Peyer's patch (tissue), 4 donors: ENCODE measurements at regions not wholly inside any gene's neighbourhood (a gene's known extent, or its start where the extent isn't known, plus 50 kb on each side); places are given as distances from the start of the nearest gene placed in this dataset.

Experiments used
- DNase-seq, 3 donors: peaks; one replicate each; pipeline ENCODE4 v3.0.0-alpha.2; 2017 to 2019
- H3K27ac ChIP-seq, 4 donors: fragments of 200-600 bp; sonication (generic); one replicate each; pipeline ENCODE4 v1.5.1; 2016 to 2019
- H3K27me3 ChIP-seq, 2 donors: fragments of 200-600 bp; sonication (generic); one replicate each; pipeline ENCODE4 v1.5.1; 2019
- H3K36me3 ChIP-seq, 3 donors: fragments of 200-600 bp; sonication (generic); one replicate each; pipeline ENCODE4 v1.5.1; 2016 to 2019
- H3K4me1 ChIP-seq, 4 donors: fragments of 200-600 bp; sonication (generic); one replicate each; pipeline ENCODE4 v1.5.1; 2016 to 2019
- H3K4me3 ChIP-seq, 4 donors: fragments of 200-600 bp; sonication (generic); 1 replicate in 3 of 4; 2 replicates in 1 of 4; pipeline ENCODE4 v1.5.1; 2016 to 2019; ENCODE audit warnings: mild to moderate bottlenecking in 1 of 4
- H3K9me3 ChIP-seq, 4 donors: fragments of 200-600 bp; sonication (generic); one replicate each; pipeline ENCODE4 v1.5.1; 2016 to 2019; ENCODE audit warnings: mild to moderate bottlenecking in 1 of 4
- CTCF ChIP-seq, 6 experiments: fragments of 450-650 bp in 4 of 6; fragments of 200-600 bp in 2 of 6; sonication (generic) in 1 of 6; IDR thresholded peaks; one replicate each; pipeline ENCODE4 v1.5.1; 2017 to 2019; ENCODE audit warnings: antibody characterized with exemption in 6 of 6, mild to moderate bottlenecking in 3 of 6, moderate library complexity in 1 of 6
- POLR2A ChIP-seq, 2 donors: fragments of 450-650 bp; IDR thresholded peaks; one replicate each; pipeline ENCODE4 v1.5.1; 2017; ENCODE audit warnings: antibody characterized with exemption in 2 of 2, mild to moderate bottlenecking in 2 of 2, moderate library complexity in 2 of 2

GRCh38 chr2:162926907-162927306, 88.3 kb upstream of the KCNH7 start:
- Histone ChIP-seq H3K4me3 (no peak overlapping the region), H3K27ac (no peak overlapping the region), H3K9me3 (no peaks in the 10 kb centered on the region), H3K36me3 (no peaks in the 10 kb centered on the region), H3K4me1 (no peaks in the 10 kb centered on the region), H3K27me3 (no peaks in the 10 kb centered on the region)
- DNase-seq: no peak
- TF ChIP-seq POLR2A (IDR thresholded peaks at IDR 0.05) (no peak), CTCF (IDR thresholded peaks at IDR 0.05) (no peak)

GRCh38 chr2:162926501-162926900, 87.9 kb upstream of the KCNH7 start:
- H3K9me3 ChIP-seq: no peaks in the 10 kb centered on the region
- DNase-seq: no peak
- TF ChIP-seq CTCF (IDR thresholded peaks at IDR 0.05) (no peak), POLR2A (IDR thresholded peaks at IDR 0.05) (no peak)
- no peaks in the 10 kb centered on the region for H3K27me3 ChIP-seq
- no peaks in the 10 kb centered on the region for H3K4me1 ChIP-seq
- no peaks in the 10 kb centered on the region for H3K36me3 ChIP-seq
- no peak overlapping the region for H3K4me3 ChIP-seq
- no peak overlapping the region for H3K27ac ChIP-seq

GRCh38 chr2:162925595-162925994, 87.0 kb upstream of the KCNH7 start:
- TF ChIP-seq CTCF (IDR thresholded peaks at IDR 0.05): no peak
- TF ChIP-seq POLR2A (IDR thresholded peaks at IDR 0.05): no peak
- Histone ChIP-seq H3K4me3 (no peak overlapping the region), H3K36me3 (no peaks in the 10 kb centered on the region), H3K9me3 (no peaks in the 10 kb centered on the region), H3K27me3 (no peaks in the 10 kb centered on the region), H3K4me1 (no peaks in the 10 kb centered on the region), H3K27ac (no peak overlapping the region)
- DNase-seq: no peak

- TF ChIP-seq CTCF (IDR thresholded peaks at IDR 0.05): no peak
- no peak for TF ChIP-seq POLR2A (IDR thresholded peaks at IDR 0.05)
- Histone ChIP-seq H3K9me3 (no peaks in the 10 kb centered on the region), H3K36me3 (no peaks in the 10 kb centered on the region), H3K4me1 (no peaks in the 10 kb centered on the region), H3K27ac (no peak overlapping the region), H3K4me3 (no peak overlapping the region), H3K27me3 (no peaks in the 10 kb centered on the region)
- no peak for DNase-seq
Measured at GRCh38 chr2:162919111-162919510, 80.5 kb upstream of the KCNH7 start.

GRCh38 chr2:162917626-162918025, 79.1 kb upstream of the KCNH7 start:
- no peak for DNase-seq
- Histone ChIP-seq H3K4me3 (no peak overlapping the region), H3K4me1 (no peaks in the 10 kb centered on the region), H3K36me3 (no peaks in the 10 kb centered on the region), H3K27me3 (no peaks in the 10 kb centered on the region), H3K27ac (no peak overlapping the region), H3K9me3 (no peaks in the 10 kb centered on the region)
- TF ChIP-seq POLR2A (IDR thresholded peaks at IDR 0.05) (no peak), CTCF (IDR thresholded peaks at IDR 0.05) (no peak)

- TF ChIP-seq CTCF (IDR thresholded peaks at IDR 0.05) (no peak), POLR2A (IDR thresholded peaks at IDR 0.05) (no peak)
- no peaks in the 10 kb centered on the region for H3K9me3 ChIP-seq
- no peaks in the 10 kb centered on the region for H3K36me3 ChIP-seq
- no peaks in the 10 kb centered on the region for H3K4me1 ChIP-seq
- no peak overlapping the region for H3K27ac ChIP-seq
- no peak overlapping the region for H3K4me3 ChIP-seq
- no peaks in the 10 kb centered on the region for H3K27me3 ChIP-seq
- no peak for DNase-seq
Measured at GRCh38 chr2:162916286-162916801, 77.8 kb upstream of the KCNH7 start.
